ENCODE measurements at regions not wholly inside any gene's neighbourhood (a gene's known extent, or its start where the extent isn't known, plus 50 kb on each side); places are given as distances from the start of the nearest gene placed in this dataset.

DNA sequence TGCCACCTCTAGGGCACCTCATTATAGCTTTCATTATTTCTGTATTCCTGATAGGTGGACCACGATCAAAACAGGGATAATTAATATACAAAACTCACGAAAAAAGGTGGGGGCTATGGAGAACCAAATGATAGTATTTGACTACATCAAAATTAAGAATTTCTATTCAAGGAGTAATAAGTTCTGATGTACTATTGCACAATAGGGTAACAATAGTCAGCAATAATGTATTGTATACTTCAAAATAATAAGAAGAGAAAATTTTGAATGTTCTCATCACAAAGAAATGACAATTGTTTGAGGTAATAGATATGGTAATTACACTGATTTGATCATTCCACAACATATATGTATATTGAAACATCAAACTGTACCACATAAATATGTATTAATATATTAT, 327.3 kb upstream of the TRAM1L1 start:
- DNase-seq (ENCODE audit: low read depth) = no peak
- no peak overlapping the region for H3K4me3 ChIP-seq (ENCODE audit: low read depth, low read length)
- in situ Hi-C loops (cut with HindIII; ENCODE audit: low sequenced_read_pairs) = no loop called here
- TF ChIP-seq, protein P1, sequence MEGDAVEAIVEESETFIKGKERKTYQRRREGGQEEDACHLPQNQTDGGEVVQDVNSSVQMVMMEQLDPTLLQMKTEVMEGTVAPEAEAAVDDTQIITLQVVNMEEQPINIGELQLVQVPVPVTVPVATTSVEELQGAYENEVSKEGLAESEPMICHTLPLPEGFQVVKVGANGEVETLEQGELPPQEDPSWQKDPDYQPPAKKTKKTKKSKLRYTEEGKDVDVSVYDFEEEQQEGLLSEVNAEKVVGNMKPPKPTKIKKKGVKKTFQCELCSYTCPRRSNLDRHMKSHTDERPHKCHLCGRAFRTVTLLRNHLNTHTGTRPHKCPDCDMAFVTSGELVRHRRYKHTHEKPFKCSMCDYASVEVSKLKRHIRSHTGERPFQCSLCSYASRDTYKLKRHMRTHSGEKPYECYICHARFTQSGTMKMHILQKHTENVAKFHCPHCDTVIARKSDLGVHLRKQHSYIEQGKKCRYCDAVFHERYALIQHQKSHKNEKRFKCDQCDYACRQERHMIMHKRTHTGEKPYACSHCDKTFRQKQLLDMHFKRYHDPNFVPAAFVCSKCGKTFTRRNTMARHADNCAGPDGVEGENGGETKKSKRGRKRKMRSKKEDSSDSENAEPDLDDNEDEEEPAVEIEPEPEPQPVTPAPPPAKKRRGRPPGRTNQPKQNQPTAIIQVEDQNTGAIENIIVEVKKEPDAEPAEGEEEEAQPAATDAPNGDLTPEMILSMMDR (IDR thresholded peaks at IDR 0.05; ENCODE audit: low read depth, low read length, missing control alignments) = no peak

DNA sequence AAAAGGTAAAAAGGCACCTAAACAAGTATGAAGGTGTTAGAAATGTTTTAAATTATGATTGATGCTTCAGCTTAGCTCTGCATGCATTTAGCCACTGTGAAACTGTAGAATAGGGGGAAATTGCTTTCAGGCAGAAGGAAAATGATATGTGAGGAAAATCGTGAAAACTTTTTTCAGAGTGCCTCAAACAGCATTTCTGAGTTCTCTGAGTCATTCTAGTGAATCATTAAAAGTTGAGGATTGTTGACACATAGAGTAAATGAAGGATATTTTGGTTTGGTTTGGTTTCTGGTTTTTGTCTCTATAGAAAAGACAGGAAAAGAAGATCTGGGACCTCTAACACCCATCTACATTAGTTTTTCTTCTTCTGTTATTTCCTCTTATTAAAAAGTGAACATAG, 332.5 kb upstream of the TRAM1L1 start:
- no peak for DNase-seq (ENCODE audit: low read depth)
- TF ChIP-seq, protein P1 (IDR thresholded peaks at IDR 0.05; ENCODE audit: low read depth, low read length, missing control alignments) = no peak
- in situ Hi-C loops (cut with HindIII; ENCODE audit: low sequenced_read_pairs) = no loop called here
- H3K4me3 ChIP-seq (ENCODE audit: low read depth, low read length) = no peak overlapping the region

DNA sequence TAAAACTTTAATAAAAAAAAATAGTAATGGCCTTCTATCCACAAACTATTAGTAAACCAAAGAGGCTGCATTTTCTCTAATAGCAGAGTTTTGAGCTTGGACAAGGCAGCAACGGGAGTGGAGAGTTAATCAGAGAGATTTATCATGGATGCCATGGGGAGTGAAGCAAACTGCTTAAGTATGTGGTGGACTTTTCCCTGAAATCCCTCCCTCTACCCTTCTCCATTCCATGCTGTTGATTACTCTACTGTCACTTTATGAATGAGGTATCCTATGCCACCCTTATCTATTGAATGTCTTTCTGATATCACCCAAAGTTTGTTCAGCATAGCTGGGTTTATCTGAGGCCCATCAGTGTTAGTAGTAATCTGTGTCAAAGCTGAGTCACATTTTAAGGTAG, 335.6 kb upstream of the TRAM1L1 start:
- DNase-seq (ENCODE audit: low read depth) = no peak
- H3K4me3 ChIP-seq (ENCODE audit: low read depth, low read length) = no peak overlapping the region
- TF ChIP-seq, protein P1 (IDR thresholded peaks at IDR 0.05; ENCODE audit: low read depth, low read length, missing control alignments) = no peak
- in situ Hi-C loops (cut with HindIII; ENCODE audit: low sequenced_read_pairs) = no loop called here

- no peak overlapping the region for H3K4me3 ChIP-seq (ENCODE audit: low read depth, low read length)
- TF ChIP-seq, protein P1 (IDR thresholded peaks at IDR 0.05; ENCODE audit: low read depth, low read length, missing control alignments) = no peak
- in situ Hi-C loops (cut with HindIII; ENCODE audit: low sequenced_read_pairs) = no loop called here
- DNase-seq (ENCODE audit: low read depth) = no peak
Measured at GRCh38 chr4:117421706-117422105, 336.3 kb upstream of the TRAM1L1 start.

GRCh38 chr4:117422297-117422696, 336.9 kb upstream of the TRAM1L1 start:
- TF ChIP-seq, protein P1 (IDR thresholded peaks at IDR 0.05; ENCODE audit: low read depth, low read length, missing control alignments) = no peak
- no peak overlapping the region for H3K4me3 ChIP-seq (ENCODE audit: low read depth, low read length)
- in situ Hi-C loops (cut with HindIII; ENCODE audit: low sequenced_read_pairs) = no loop called here
- DNase-seq (ENCODE audit: low read depth) = no peak

DNA sequence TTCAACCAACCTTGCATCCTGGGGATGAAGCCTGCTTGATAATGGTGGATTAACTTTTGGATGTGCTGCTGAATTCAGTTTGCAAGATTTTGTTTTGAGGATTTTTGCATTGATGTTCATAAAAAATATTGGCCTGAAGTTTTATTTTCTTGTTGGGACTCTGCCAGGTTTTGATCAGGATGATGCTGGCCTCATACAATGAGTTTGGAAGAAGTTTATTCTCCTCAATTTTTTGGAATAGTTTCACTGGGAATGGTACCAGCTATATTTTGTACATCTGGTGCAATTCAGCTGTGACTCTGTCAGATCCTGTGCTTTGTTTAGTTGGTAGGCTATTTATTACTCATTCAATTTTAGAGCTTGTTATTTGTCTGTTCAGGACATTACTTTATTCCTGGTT, 340.3 kb upstream of the TRAM1L1 start:
- TF ChIP-seq, protein P1 (IDR thresholded peaks at IDR 0.05; ENCODE audit: low read depth, low read length, missing control alignments) = no peak
- DNase-seq (ENCODE audit: low read depth) = no peak
- H3K4me3 ChIP-seq (ENCODE audit: low read depth, low read length) = no peak overlapping the region
- in situ Hi-C loops (cut with HindIII; ENCODE audit: low sequenced_read_pairs) = no loop called here

DNA sequence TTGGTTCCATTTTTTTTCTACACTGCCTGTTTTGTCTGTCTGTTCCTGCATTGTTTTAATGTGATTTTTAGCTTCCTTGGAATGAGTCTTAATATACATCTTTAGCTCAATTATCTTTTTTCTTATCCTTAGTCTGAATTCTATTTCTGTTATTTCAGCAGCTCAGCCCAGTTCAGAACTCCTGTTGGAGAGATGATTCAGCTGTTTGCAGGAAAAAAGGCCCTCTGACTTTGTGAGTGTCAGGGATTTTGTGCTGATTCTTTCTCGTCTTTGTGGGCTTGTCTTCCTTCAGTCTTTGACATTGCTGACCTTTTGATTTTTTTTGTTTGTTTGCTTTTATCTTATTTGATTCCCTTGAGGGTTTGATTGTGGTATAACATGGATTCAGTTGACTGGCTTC, 343.2 kb upstream of the TRAM1L1 start:
- no peak for DNase-seq (ENCODE audit: low read depth)
- TF ChIP-seq, protein P1 (IDR thresholded peaks at IDR 0.05; ENCODE audit: low read depth, low read length, missing control alignments) = no peak
- in situ Hi-C loops (cut with HindIII; ENCODE audit: low sequenced_read_pairs) = no loop called here
- H3K4me3 ChIP-seq (ENCODE audit: low read depth, low read length) = no peak overlapping the region

Measured in astrocyte of the cerebellum (primary cell).